GM23248 (cell line): ENCODE measurements at regions not wholly inside any gene's neighbourhood (a gene's known extent, or its start where the extent isn't known, plus 50 kb on each side); places are given as distances from the start of the nearest gene placed in this dataset.
"Not testable (repeated sequence)": the region's sequence is repeated elsewhere in the genome, so short reads cannot be mapped to it uniquely, and the experiment has no call there.

Source experiments
- EZH2 ChIP-seq: fragments of 200-600 bp; sonication (generic); IDR thresholded peaks from 2 replicates; pipeline ENCODE4 v1.6.1; 2018; ENCODE audit warnings: antibody characterized with exemption, mild to moderate bottlenecking; ENCODE audit not compliant: insufficient read depth, poor library complexity, severe bottlenecking
- EZH2phosphoT487 ChIP-seq: fragments of 200-600 bp; sonication (generic); IDR thresholded peaks from 2 replicates; pipeline ENCODE4 v1.6.1; 2018; ENCODE audit warnings: antibody characterized with exemption, moderate library complexity, mild to moderate bottlenecking, low read depth; ENCODE audit not compliant: insufficient read depth

GRCh38 chr2:158869609-158870008 is 74.5 kb downstream of the DAPL1 start:
- not testable (repeated sequence) for TF ChIP-seq EZH2phosphoT487, EZH2
